A172 (cell line): ENCODE measurements at regions not wholly inside any gene's neighbourhood (a gene's known extent, or its start where the extent isn't known, plus 50 kb on each side); places are given as distances from the start of the nearest gene placed in this dataset.

Source experiments
- DNase-seq: peaks from one replicate; pipeline ENCODE4 v3.0.0-alpha.2; 2015; ENCODE audit warnings: low spot score

DNA sequence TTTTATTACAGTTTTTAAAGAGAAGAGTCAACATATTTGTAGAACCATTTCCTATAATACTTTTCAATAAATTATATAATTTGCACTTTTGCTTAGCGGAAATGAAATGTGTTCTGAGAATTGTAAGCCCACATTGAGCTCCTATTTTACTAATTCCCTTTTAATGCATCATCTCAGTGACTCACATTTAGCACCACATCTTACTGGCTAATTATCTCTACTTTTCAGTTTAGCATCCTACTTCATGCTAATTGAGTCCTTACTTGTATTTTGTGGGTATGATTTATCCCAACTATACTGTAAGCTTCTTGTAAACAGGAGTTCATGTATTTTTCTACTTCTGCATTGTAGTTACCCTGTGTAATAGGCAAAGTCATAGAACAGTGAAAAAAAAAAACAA lies 67.5 kb downstream of the TMX1 start:
- DNase-seq = no peak

GRCh38 chr14:51308866-51309265 lies 68.8 kb downstream of the TMX1 start:
- no peak for DNase-seq

GRCh38 chr14:51310505-51310944 lies 70.5 kb downstream of the TMX1 start:
- DNase-seq = no peak

DNA sequence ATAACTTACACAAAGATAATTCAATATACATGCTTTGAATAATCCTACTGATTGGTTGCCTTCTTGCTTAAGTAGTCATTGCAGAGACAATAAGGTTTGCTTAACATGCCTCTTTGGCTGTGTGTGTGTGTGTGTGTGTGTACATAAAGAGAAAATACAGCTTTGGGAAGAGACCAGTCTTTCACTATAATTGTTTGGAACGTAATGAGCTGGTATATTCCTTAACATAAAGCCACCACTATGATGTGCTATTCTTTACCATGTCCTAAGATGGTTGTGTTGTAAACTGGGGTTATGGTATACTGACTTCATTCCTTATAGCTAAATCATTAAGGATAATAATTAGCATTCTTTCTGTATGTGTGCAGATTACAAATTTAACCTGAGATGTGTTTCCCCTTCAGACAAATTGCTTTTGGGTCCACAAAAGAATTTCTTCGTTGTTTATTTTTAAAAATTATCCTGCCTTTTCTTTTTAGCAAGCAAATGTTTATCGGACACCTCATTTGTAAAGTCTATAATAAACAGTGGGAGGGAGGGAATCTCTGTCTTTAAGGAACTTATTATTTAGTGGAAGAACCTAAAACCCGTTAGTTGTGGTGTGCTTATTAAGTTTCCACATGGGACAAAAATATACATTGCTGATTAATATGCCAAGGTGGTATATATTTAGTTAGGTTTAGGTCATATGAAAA lies 74.4 kb downstream of the TMX1 start:
- DNase-seq = no peak

- DNase-seq = no peak
Measured at GRCh38 chr14:51317373-51317772, 77.3 kb downstream of the TMX1 start.

DNA sequence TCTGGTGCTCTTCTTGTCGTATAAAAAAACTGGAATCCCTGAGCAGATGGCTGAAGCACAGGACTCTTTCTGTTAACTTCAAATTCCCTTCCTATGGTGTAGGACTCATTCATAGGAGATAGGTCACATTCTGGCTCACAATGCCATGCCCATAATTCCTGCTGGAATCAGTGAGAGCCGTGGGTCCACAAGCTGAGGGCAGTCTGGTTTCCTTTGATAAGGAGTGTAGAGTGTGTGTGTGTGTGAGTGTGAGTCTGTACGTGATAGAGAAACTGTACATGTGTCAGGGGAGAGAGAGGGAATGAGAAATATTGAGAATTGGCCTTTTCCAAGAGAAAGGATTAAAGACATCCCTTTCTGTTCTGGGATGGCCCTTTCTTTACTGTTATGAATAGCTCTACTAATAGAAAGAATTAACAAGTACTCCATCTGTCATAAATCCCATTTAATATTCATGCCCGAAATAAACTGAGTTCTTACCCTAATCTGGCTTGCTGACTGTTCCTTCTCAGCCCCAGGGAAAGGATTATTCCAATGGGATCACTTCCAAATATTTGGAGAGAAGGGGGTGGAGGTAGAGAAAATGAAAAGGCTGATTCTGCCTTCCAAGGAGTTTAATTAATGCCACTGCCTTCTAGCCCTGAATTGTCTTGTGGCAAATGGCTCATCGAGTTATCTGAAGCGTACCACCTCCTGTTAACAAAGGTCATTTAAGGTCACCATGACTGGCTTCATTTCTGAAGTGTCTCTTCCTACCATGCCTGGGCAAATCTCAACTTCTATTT lies 79.0 kb downstream of the TMX1 start:
- DNase-seq = no peak

GRCh38 chr14:51321036-51321435 lies 81.0 kb downstream of the TMX1 start:
- DNase-seq = no peak

DNA sequence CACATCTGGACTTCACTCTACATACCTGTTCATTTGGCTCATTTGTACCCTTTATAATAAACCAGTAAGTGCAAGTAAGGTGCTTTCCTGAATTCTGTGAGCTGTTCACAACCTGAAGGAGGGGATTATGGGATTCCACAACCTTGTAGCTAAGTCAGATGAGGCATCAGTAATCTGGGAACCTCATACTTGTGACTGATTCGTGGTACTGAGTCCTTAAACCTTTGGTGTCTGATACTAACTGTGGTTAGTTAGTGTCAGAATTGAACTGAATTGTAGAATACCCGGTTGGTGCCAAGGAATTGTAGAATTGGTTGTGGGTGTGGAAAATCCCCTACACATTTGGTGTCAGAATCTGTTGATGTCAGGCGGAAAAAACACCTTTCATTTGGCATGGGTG lies 83.4 kb downstream of the TMX1 start:
- no peak for DNase-seq

DNA sequence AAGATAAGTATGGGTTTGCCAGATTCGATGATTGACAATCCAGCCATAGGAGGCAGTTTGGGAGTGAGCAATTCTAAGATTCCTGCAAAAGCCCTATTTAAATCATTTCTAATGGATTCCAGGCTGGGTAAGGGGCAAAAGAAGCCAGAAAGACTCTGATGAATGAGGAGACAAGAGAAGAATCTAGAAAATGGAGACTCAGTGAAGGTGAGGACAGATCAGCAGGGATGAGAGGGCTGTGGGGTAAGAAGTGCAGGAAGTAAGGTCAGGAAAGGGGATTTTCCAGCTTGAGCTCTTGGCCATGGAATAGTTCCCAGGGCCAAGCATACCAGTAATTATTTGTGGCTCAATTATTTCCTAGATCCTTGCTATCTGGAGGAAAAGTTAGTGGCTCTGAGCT lies 87.3 kb downstream of the TMX1 start:
- DNase-seq = peak; percentile 42

DNA sequence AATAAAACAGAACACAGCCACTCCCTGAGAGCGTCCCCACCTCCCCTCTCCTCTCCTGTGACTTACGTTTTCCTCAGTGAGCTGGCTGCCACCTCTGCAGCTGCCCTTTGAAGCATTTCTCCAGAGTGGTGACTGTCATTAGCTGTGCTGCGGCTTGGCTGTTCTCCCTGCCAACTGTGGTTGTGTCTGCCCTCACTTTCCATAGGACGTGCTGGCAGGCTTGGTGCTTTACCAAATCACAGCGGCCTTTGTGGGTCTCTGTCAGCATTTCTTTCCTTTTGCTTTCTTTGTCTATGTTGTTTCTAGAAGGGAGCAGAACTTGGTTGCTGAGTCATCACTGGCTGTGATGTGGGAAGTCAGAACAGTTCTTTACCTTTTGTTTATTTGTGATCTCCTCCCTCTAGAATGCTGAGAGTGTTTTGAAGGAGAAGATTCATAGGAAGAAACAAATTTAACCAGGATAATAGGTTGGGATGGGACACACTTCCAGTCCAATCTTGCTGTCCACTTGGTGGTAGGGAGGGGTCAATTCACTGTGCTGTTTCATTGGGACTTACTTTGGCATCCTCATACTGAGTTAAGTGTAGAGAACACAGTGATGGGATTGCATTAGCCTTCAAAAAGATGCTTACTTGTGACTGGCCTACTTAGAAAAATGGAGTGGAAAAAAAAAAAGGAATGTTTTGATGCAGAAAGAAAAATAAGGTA lies 88.2 kb downstream of the TMX1 start:
- peak; percentile 40 for DNase-seq

- DNase-seq = no peak
Measured at GRCh38 chr14:51328772-51329353, 88.8 kb downstream of the TMX1 start.

GRCh38 chr14:51331486-51332367 lies 91.7 kb downstream of the TMX1 start:
- no peak for DNase-seq

DNA sequence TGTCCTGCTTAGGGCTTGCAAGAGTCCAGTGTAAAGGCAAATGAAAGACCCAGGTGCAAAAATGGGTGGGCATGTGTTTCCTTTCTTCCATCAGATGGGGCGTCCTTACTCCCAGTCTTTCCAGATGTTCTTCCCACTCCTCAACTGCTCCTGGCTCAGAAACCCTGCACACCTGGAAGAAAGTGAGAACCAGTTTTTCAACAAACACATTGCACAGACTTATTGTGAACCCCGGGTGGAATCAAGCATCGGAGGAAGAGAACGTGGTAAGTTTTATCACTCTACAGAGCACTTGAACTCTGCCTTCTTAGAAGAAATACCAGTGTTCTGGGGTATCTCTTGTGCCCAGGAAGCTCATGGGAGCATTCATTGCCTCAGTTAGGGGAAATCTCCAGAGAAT lies 93.3 kb downstream of the TMX1 start:
- no peak for DNase-seq

GRCh38 chr14:51333901-51334521 lies 94.0 kb downstream of the TMX1 start:
- no peak for DNase-seq

DNA sequence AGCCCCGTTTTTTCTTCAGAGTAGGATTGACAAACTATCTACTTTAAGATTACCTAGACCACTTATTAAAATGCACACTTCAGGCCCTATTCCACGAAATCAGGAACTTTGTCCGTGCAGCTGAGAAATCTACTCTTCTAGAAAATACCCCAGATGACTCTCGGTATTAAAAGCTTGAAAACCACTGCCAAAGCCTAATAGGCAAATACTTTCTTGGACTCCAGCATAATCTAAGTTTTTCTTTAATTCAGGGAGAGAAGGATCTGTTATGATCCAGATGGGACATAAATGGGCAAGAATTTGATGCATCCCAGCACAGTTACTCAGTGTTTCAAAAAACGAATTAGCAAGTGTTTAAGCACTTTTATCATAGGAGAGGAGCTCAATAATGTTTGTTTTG lies 94.5 kb downstream of the TMX1 start:
- DNase-seq = no peak

GRCh38 chr14:51335531-51335930 lies 95.5 kb downstream of the TMX1 start:
- no peak for DNase-seq

DNA sequence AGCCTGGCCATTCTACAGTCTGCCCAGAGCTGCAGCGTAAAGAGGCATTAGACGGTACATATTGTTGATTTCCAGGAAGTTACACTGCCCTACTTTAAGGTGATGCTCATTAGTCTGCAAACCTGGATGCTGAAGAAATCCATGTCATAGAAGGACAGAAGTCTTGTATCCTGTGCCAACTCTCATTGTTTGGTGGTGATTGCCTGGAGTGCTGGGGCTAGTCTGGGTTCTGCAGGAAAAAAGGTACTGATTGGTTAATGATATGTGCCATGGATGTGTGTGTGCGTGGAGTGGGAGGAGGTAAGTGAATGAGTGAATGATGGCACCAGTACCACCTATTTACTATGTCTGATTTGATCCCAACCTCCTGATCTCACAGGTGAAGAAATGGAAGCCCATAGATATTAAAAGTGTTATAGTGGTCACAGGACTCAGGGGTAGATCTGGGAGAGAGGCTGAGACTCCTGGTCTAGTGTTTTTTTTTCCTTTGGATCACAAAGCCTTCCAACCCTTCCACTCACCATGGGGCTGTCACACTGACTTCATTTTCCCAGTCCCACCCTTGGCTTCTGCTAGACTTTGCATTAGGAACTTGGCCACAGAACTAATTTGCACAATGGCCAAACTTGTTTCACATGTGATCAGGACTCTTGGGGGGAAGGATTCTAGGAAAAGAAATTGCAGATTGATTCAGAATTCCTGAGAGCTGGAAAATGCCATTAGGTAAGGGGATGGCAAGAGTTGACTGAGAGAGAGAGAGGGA lies 96.1 kb downstream of the TMX1 start:
- DNase-seq = no peak

- DNase-seq = no peak
Measured at GRCh38 chr14:51336734-51337133, 96.7 kb downstream of the TMX1 start.

- no peak for DNase-seq
Measured at GRCh38 chr14:51337520-51337919, 97.5 kb downstream of the TMX1 start.

GRCh38 chr14:51341338-51341737 lies 101.3 kb downstream of the TMX1 start:
- DNase-seq = no peak
